ENCODE measurements at regions not wholly inside any gene's neighbourhood (a gene's known extent, or its start where the extent isn't known, plus 50 kb on each side); places are given as distances from the start of the nearest gene placed in this dataset.

GRCh38 chr3:40623567-40623966, 98.8 kb downstream of the ZNF621 start:
- H3K36me3 ChIP-seq: no peaks in the 10 kb centered on the region
- no peaks in the 10 kb centered on the region for H3K27me3 ChIP-seq
- no peaks in the 10 kb centered on the region for H3K9me3 ChIP-seq
- H3K4me1 ChIP-seq: no peaks in the 10 kb centered on the region
- no peak for DNase-seq
- intact Hi-C loops (cut with DNase I): no loop called here
- H3K27ac ChIP-seq: no peak overlapping the region
- no peak overlapping the region for H3K4me3 ChIP-seq (replicated peaks in 1 of 3)
- 65 to 78% methylated on average over 1 of the region's 1 CpG for WGBS, 2 donors
- no peak for TF ChIP-seq CTCF (IDR thresholded peaks at IDR 0.05)
- TF ChIP-seq POLR2A (IDR thresholded peaks at IDR 0.05): no peak

GRCh38 chr3:40624189-40624769, 99.5 kb downstream of the ZNF621 start:
- H3K27me3 ChIP-seq: no peaks in the 10 kb centered on the region
- no peak overlapping the region for H3K27ac ChIP-seq
- no peaks in the 10 kb centered on the region for H3K4me1 ChIP-seq
- no peak for DNase-seq
- H3K4me3 ChIP-seq (replicated peaks in 1 of 3): no peak overlapping the region
- intact Hi-C loops (cut with DNase I): no loop called here
- 86 to 93% methylated on average over 2 of the region's 2 CpGs for WGBS, 2 donors
- H3K9me3 ChIP-seq: no peaks in the 10 kb centered on the region
- TF ChIP-seq POLR2A (IDR thresholded peaks at IDR 0.05): no peak
- TF ChIP-seq CTCF (IDR thresholded peaks at IDR 0.05): no peak
- H3K36me3 ChIP-seq: no peaks in the 10 kb centered on the region

- Histone ChIP-seq H3K36me3 (no peaks in the 10 kb centered on the region), H3K4me3 (replicated peaks in 1 of 3) (no peak overlapping the region), H3K4me1 (no peaks in the 10 kb centered on the region), H3K27ac (no peak overlapping the region), H3K27me3 (no peaks in the 10 kb centered on the region), H3K9me3 (no peaks in the 10 kb centered on the region)
- TF ChIP-seq POLR2A (IDR thresholded peaks at IDR 0.05) (no peak), CTCF (IDR thresholded peaks at IDR 0.05) (no peak)
- no peak for DNase-seq
- intact Hi-C loops (cut with DNase I): no loop called here
- 81 to 88% methylated on average over 1 of the region's 1 CpG for WGBS, 2 donors
Observed at GRCh38 chr3:40627095-40627494, 102.3 kb downstream of the ZNF621 start.

- Histone ChIP-seq H3K27me3 (no peaks in the 10 kb centered on the region), H3K9me3 (no peaks in the 10 kb centered on the region), H3K36me3 (no peaks in the 10 kb centered on the region), H3K4me3 (replicated peaks in 1 of 3) (no peak overlapping the region), H3K4me1 (no peaks in the 10 kb centered on the region), H3K27ac (no peak overlapping the region)
- 82 to 87% methylated on average over 2 to 3 of the region's 3 CpGs for WGBS, 2 donors
- DNase-seq: no peak
- intact Hi-C loops (cut with DNase I): no loop called here
- TF ChIP-seq CTCF (IDR thresholded peaks at IDR 0.05) (no peak), POLR2A (IDR thresholded peaks at IDR 0.05) (no peak)
Observed at GRCh38 chr3:40628984-40629383, 104.2 kb downstream of the ZNF621 start.

GRCh38 chr3:40631341-40631995, 106.7 kb downstream of the ZNF621 start:
- H3K9me3 ChIP-seq: no peaks in the 10 kb centered on the region
- TF ChIP-seq CTCF (IDR thresholded peaks at IDR 0.05): no peak
- no peak for TF ChIP-seq POLR2A (IDR thresholded peaks at IDR 0.05)
- H3K27ac ChIP-seq: no peak overlapping the region
- no peak for DNase-seq
- no peaks in the 10 kb centered on the region for H3K4me1 ChIP-seq
- 82 to 92% methylated on average over 5 of the region's 5 CpGs for WGBS, 2 donors
- no peak overlapping the region for H3K4me3 ChIP-seq (replicated peaks in 1 of 3)
- no peaks in the 10 kb centered on the region for H3K36me3 ChIP-seq
- no peaks in the 10 kb centered on the region for H3K27me3 ChIP-seq
- intact Hi-C loops (cut with DNase I): no loop called here

All from thyroid gland (tissue), 4 donors.